ENCODE measurements at regions not wholly inside any gene's neighbourhood (a gene's known extent, or its start where the extent isn't known, plus 50 kb on each side); places are given as distances from the start of the nearest gene placed in this dataset.
A peak's percentile ranks its signal among the peaks of the same experiment; 100 is the strongest.

DNA sequence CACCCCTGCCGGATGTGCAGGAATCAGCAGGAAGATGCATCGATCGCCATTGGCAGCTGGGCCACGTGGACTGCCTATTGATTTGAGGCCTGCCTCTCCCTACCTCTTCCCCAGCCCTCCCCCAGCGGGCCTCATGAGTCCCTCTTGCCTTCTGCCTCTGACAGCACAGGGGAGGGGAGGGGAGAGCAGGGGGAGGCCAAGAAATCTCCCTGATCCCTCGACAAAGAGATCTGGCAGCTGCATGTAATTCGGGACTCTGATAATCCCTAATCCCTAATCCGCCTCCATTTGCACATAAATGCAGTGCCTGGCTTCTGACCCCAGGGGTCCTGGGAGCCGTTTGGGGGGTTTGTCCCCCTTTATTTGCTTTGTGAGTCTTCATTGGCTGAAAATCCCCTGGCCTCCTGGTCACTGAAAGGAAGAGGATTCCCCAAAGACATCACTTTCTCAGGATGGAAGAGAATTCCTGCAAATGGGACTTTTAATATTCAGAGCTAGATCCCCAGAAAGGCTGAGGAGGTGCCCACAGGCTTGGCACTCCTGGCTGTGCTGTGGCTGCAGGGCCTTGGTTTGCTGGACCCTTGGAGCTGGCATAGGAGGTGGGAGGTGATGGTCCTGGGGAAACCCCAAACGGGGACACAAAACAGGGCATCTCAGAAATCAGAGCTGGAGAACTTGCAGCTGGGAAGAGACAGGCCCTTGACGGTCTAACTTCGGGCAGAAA lies 239.4 kb upstream of the POU3F1 start (continued):
- TF ChIP-seq, protein P1, sequence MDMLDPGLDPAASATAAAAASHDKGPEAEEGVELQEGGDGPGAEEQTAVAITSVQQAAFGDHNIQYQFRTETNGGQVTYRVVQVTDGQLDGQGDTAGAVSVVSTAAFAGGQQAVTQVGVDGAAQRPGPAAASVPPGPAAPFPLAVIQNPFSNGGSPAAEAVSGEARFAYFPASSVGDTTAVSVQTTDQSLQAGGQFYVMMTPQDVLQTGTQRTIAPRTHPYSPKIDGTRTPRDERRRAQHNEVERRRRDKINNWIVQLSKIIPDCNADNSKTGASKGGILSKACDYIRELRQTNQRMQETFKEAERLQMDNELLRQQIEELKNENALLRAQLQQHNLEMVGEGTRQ (CRISPR knock-in tag; IDR thresholded peaks at IDR 0.05) = peak; percentile 78
- no peak for TF ChIP-seq NFYB (CRISPR knock-in tag; conservative IDR thresholded peaks at IDR 0.05; ENCODE audit: low read depth)
- TF ChIP-seq ZBTB21 (CRISPR knock-in tag; IDR thresholded peaks at IDR 0.05; ENCODE audit: borderline replicate concordance) = peak; percentile 83; the same call in 1 of the 2 replicates
- no peak for TF ChIP-seq ZNF232 (CRISPR knock-in tag; IDR thresholded peaks at IDR 0.05)
- no peak for TF ChIP-seq TCF7 (CRISPR knock-in tag; IDR thresholded peaks at IDR 0.05; ENCODE audit: low read depth)
- TF ChIP-seq, protein P2, sequence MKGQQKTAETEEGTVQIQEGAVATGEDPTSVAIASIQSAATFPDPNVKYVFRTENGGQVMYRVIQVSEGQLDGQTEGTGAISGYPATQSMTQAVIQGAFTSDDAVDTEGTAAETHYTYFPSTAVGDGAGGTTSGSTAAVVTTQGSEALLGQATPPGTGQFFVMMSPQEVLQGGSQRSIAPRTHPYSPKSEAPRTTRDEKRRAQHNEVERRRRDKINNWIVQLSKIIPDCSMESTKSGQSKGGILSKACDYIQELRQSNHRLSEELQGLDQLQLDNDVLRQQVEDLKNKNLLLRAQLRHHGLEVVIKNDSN (CRISPR knock-in tag; IDR thresholded peaks at IDR 0.05) = peak; percentile 59
- no peak for TF ChIP-seq HMGA2 (CRISPR knock-in tag; IDR thresholded peaks at IDR 0.05)
- TF ChIP-seq ZNF396 (CRISPR knock-in tag; IDR thresholded peaks at IDR 0.05; ENCODE audit: borderline replicate concordance) = no peak
- TF ChIP-seq, protein P3, sequence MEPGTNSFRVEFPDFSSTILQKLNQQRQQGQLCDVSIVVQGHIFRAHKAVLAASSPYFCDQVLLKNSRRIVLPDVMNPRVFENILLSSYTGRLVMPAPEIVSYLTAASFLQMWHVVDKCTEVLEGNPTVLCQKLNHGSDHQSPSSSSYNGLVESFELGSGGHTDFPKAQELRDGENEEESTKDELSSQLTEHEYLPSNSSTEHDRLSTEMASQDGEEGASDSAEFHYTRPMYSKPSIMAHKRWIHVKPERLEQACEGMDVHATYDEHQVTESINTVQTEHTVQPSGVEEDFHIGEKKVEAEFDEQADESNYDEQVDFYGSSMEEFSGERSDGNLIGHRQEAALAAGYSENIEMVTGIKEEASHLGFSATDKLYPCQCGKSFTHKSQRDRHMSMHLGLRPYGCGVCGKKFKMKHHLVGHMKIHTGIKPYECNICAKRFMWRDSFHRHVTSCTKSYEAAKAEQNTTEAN (CRISPR knock-in tag; IDR thresholded peaks at IDR 0.05) = no peak
- TF ChIP-seq GRHL2 (CRISPR knock-in tag; IDR thresholded peaks at IDR 0.05; ENCODE audit: insufficient replicate concordance, severe bottlenecking) = no peak
- TF ChIP-seq, protein P4, sequence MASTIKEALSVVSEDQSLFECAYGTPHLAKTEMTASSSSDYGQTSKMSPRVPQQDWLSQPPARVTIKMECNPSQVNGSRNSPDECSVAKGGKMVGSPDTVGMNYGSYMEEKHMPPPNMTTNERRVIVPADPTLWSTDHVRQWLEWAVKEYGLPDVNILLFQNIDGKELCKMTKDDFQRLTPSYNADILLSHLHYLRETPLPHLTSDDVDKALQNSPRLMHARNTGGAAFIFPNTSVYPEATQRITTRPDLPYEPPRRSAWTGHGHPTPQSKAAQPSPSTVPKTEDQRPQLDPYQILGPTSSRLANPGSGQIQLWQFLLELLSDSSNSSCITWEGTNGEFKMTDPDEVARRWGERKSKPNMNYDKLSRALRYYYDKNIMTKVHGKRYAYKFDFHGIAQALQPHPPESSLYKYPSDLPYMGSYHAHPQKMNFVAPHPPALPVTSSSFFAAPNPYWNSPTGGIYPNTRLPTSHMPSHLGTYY (CRISPR knock-in tag; IDR thresholded peaks at IDR 0.05) = no peak
- TF ChIP-seq, protein P5, sequence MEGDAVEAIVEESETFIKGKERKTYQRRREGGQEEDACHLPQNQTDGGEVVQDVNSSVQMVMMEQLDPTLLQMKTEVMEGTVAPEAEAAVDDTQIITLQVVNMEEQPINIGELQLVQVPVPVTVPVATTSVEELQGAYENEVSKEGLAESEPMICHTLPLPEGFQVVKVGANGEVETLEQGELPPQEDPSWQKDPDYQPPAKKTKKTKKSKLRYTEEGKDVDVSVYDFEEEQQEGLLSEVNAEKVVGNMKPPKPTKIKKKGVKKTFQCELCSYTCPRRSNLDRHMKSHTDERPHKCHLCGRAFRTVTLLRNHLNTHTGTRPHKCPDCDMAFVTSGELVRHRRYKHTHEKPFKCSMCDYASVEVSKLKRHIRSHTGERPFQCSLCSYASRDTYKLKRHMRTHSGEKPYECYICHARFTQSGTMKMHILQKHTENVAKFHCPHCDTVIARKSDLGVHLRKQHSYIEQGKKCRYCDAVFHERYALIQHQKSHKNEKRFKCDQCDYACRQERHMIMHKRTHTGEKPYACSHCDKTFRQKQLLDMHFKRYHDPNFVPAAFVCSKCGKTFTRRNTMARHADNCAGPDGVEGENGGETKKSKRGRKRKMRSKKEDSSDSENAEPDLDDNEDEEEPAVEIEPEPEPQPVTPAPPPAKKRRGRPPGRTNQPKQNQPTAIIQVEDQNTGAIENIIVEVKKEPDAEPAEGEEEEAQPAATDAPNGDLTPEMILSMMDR (IDR thresholded peaks at IDR 0.05) = no peak
- TF ChIP-seq, protein P6, sequence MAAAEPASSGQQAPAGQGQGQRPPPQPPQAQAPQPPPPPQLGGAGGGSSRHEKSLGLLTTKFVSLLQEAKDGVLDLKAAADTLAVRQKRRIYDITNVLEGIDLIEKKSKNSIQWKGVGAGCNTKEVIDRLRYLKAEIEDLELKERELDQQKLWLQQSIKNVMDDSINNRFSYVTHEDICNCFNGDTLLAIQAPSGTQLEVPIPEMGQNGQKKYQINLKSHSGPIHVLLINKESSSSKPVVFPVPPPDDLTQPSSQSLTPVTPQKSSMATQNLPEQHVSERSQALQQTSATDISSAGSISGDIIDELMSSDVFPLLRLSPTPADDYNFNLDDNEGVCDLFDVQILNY (CRISPR knock-in tag; IDR thresholded peaks at IDR 0.05) = peak; percentile 46; the same call in 1 of the 2 replicates
- TF ChIP-seq, protein P7, sequence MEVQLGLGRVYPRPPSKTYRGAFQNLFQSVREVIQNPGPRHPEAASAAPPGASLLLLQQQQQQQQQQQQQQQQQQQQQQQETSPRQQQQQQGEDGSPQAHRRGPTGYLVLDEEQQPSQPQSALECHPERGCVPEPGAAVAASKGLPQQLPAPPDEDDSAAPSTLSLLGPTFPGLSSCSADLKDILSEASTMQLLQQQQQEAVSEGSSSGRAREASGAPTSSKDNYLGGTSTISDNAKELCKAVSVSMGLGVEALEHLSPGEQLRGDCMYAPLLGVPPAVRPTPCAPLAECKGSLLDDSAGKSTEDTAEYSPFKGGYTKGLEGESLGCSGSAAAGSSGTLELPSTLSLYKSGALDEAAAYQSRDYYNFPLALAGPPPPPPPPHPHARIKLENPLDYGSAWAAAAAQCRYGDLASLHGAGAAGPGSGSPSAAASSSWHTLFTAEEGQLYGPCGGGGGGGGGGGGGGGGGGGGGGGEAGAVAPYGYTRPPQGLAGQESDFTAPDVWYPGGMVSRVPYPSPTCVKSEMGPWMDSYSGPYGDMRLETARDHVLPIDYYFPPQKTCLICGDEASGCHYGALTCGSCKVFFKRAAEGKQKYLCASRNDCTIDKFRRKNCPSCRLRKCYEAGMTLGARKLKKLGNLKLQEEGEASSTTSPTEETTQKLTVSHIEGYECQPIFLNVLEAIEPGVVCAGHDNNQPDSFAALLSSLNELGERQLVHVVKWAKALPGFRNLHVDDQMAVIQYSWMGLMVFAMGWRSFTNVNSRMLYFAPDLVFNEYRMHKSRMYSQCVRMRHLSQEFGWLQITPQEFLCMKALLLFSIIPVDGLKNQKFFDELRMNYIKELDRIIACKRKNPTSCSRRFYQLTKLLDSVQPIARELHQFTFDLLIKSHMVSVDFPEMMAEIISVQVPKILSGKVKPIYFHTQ (CRISPR knock-in tag; IDR thresholded peaks at IDR 0.05) = no peak
- TF ChIP-seq, protein P8, sequence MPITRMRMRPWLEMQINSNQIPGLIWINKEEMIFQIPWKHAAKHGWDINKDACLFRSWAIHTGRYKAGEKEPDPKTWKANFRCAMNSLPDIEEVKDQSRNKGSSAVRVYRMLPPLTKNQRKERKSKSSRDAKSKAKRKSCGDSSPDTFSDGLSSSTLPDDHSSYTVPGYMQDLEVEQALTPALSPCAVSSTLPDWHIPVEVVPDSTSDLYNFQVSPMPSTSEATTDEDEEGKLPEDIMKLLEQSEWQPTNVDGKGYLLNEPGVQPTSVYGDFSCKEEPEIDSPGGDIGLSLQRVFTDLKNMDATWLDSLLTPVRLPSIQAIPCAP (CRISPR knock-in tag; IDR thresholded peaks at IDR 0.05) = no peak
- TF ChIP-seq CBFB (CRISPR knock-in tag; IDR thresholded peaks at IDR 0.05; ENCODE audit: low read depth) = 0 out of 2 replicates have a peak, but pooled peaks have one; percentile 79
- TF ChIP-seq, protein P9, sequence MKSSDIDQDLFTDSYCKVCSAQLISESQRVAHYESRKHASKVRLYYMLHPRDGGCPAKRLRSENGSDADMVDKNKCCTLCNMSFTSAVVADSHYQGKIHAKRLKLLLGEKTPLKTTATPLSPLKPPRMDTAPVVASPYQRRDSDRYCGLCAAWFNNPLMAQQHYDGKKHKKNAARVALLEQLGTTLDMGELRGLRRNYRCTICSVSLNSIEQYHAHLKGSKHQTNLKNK (CRISPR knock-in tag; IDR thresholded peaks at IDR 0.05) = no peak

Measured in WTC11 (cell line).